Activated gamma-delta T cell treated with anti-CD3 and anti-CD28 coated beads, Interleukin-2, amount 50 U/mL, for 16 hours (primary cell): ENCODE measurements at regions not wholly inside any gene's neighbourhood (a gene's known extent, or its start where the extent isn't known, plus 50 kb on each side); places are given as distances from the start of the nearest gene placed in this dataset.

ENCODE experiments used
- DNase-seq: peaks from one replicate; pipeline ENCODE4 v3.0.0-alpha.2; 2020; ENCODE audit warnings: low read depth

DNA sequence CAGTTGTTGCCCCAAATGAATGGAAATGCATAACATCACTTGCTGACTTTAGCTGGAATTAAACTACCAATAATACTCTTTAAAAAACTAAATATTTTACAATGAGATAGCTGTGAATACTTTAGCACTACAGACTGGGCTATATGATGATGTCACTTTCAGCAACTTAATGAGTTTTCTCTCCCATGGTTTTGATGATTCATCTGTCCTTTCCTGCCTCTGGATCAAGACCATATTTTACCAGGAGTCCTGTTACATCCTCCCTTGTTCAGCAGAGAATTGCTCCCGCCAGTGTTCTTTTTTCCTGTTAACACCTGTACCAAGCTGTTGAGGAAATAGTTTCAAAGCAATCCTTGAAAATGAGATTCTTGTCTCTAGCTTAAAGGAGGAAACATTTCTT, 543.0 kb downstream of the SPRY1 start:
- no peak for DNase-seq

GRCh38 chr4:123940604-123941003, 544.0 kb downstream of the SPRY1 start:
- DNase-seq, result no peak

DNA sequence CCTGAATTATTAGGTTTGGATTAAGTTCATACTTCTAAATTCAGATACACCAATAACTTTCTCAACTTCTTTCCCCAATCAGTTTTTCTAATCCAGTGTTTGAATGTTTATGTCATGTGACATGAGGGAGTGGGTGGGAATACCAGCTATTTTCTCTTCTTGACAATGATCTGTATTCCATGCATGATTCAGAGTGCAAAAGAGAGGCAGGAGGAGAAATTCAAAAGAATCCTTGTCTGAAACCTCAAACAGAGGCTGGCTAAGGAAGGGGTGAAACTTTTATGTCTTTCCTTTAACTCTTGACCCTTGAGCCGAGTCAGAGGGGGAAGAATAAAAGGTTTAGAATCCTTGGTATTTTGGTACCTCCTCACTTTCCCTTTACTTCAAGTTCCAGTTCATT, 544.7 kb downstream of the SPRY1 start:
- no peak for DNase-seq

DNA sequence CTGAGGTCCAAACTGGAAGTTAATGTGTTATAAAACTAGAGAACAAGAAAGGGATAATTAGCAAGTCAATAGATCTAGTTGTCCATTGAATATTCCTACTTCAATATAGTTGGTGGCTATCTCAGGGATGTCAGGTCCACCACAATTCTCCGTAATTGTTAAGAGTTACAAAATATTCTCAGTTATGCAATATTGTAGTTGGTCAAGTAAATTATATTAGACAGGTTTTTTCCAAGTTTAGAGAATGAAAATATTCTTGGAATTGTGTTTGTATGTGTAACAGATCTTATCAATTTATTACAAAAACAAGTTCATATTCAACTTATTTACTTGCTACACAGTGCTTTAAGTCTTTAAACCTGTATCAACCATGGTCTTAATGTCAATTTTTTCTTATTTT, 547.4 kb downstream of the SPRY1 start:
- no peak for DNase-seq

GRCh38 chr4:123945301-123945700, 548.7 kb downstream of the SPRY1 start:
- no peak for DNase-seq

GRCh38 chr4:123950530-123950929, 553.9 kb downstream of the SPRY1 start:
- no peak for DNase-seq

- DNase-seq, result no peak
These were observed 556.1 kb downstream of the SPRY1 start for GRCh38 chr4:123952530-123953274.

DNA sequence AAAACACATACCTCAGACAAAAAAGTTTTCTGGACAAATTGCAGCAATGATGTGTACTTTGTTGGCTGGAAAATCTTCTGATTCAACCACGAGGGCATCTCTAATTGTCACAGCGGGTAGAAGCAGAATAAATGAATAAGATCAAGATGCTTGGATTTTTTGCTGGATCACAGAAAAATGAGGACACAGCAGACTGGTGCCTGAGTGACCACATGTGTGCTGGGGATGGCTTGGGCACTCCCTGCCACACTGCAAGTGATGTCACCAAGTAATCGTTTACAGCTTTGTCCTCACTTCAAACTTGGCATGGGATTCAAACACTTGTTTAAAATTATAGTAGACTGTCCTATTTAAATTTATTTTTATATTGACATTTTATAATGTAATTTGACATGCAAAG, 557.0 kb downstream of the SPRY1 start:
- DNase-seq, result no peak

GRCh38 chr4:123954220-123954619, 557.6 kb downstream of the SPRY1 start:
- no peak for DNase-seq

GRCh38 chr4:123955167-123955800, 558.7 kb downstream of the SPRY1 start:
- no peak for DNase-seq

GRCh38 chr4:123956204-123956603, 559.6 kb downstream of the SPRY1 start:
- no peak for DNase-seq

- DNase-seq, result no peak
These were observed 570.6 kb downstream of the SPRY1 start for GRCh38 chr4:123966990-123967769.

- no peak for DNase-seq
These were observed 575.4 kb downstream of the SPRY1 start for GRCh38 chr4:123972031-123972430.

- DNase-seq, result no peak
These were observed 578.0 kb downstream of the SPRY1 start for GRCh38 chr4:123974386-123975149.

DNA sequence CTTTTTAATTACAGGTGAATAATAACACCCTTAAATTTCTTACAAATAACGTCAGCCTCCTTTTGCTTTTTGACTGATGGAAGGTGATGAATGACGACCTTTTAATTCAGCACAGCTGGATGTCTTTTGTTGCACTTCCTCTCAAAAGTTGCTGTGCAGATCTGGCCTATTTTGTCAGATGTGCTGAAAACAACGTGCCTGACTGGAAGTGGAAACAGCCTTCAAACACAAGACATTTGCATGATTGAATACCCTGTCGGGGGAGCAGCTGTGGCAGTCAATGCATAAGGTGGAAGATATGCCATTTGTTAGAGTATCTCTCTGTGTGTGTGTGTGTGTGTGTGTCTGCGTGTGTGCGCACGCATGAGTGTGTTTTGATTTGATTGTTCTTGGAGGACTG, 579.7 kb downstream of the SPRY1 start:
- no peak for DNase-seq

GRCh38 chr4:123976819-123977218, 580.2 kb downstream of the SPRY1 start:
- no peak for DNase-seq

GRCh38 chr4:123977641-123978081, 581.1 kb downstream of the SPRY1 start:
- no peak for DNase-seq

- no peak for DNase-seq
These were observed 582.0 kb downstream of the SPRY1 start for GRCh38 chr4:123978637-123979036.

- DNase-seq, result no peak
These were observed 584.2 kb downstream of the SPRY1 start for GRCh38 chr4:123980736-123981300.

GRCh38 chr4:123984886-123985285, 588.3 kb downstream of the SPRY1 start:
- no peak for DNase-seq

- DNase-seq, result no peak
These were observed 589.7 kb downstream of the SPRY1 start for GRCh38 chr4:123986268-123986798.

DNA sequence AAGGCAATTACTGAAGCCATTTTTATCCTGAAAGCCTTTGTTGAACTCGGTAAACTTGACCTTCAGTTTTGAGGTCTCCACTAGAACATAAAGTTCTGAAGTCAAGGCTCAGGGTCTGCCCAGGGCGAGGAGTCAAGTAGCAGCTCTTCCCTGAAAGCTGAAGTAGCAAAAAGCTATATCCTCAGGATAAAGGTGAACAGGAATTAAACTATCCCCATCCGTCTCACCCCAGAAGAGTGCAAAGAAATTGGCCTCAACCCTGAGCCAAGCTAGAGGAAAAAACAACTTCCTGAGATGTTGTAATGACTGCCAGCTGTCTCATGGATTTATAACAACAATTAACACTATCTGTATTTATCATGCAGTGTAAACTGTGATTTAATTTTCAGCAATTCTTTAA, 590.8 kb downstream of the SPRY1 start:
- DNase-seq, result no peak
